T-cell (primary cell): ENCODE measurements at regions not wholly inside any gene's neighbourhood (a gene's known extent, or its start where the extent isn't known, plus 50 kb on each side); places are given as distances from the start of the nearest gene placed in this dataset.

Experiments
- ATAC-seq, 4 experiments: fragments of 200-7000 bp in 3 of 4; fragments of 150-1000 bp in 1 of 4; cut with Tn5 transposase; replicated peaks in 1 of 4; 1 replicate in 3 of 4; 2 replicates in 1 of 4; pipeline ENCODE4 v1.10.0; 2021; ENCODE audit warnings: moderate library complexity in 3 of 4, mild to moderate bottlenecking in 2 of 4, moderate number of reproducible peaks in 1 of 4
- CTCF ChIA-PET, 2 donors: fragments of 300-600 bp; sonication (Branson Sonifier 250); formaldehyde crosslinking; loops; one replicate each; lab custom pipeline; 2022; ENCODE audit warnings: antibody characterized with exemption in 2 of 2; lab: Charles Lee
- POLR2A ChIA-PET, 2 donors: fragments of 300-600 bp; sonication (Branson Sonifier 250); formaldehyde crosslinking; loops; one replicate each; lab custom pipeline; 2022; ENCODE audit warnings: antibody characterized with exemption in 2 of 2; lab: Charles Lee
- DNase-seq, 35 experiments: peaks; one replicate each; pipeline versions ENCODE4 v3.0.0 to v3.0.0-alpha.2; 2013 to 2023
- H3K27ac ChIP-seq: one replicate; pipeline ENCODE4 v1.5.1; 2013; ENCODE audit warnings: low read length
- H3K27me3 ChIP-seq, 2 experiments: replicated peaks in 1 of 2; 1 replicate in 1 of 2; 2 replicates in 1 of 2; pipeline versions ENCODE4 v1.6.1 to v1.7.0; 2013; ENCODE audit warnings: low read length in 1 of 2, mixed read lengths in 1 of 2; ENCODE audit not compliant: control insufficient read depth in 2 of 2, insufficient read depth in 2 of 2; ENCODE audit errors: extremely low read depth in 1 of 2
- H3K36me3 ChIP-seq, 2 donors: 1 replicate in 1 of 2; 2 replicates in 1 of 2; pipeline versions ENCODE4 v1.6.1 to v1.7.0; 2013; ENCODE audit warnings: low read length in 1 of 2; ENCODE audit not compliant: control insufficient read depth in 2 of 2, insufficient read depth in 1 of 2; ENCODE audit errors: extremely low read depth in 1 of 2
- H3K4me1 ChIP-seq, 2 experiments: 1 replicate in 1 of 2; 2 replicates in 1 of 2; pipeline versions ENCODE4 v1.6.1 to v1.7.0; 2013; ENCODE audit warnings: low read length in 2 of 2, mixed read lengths in 1 of 2; ENCODE audit not compliant: insufficient read depth in 2 of 2, control insufficient read depth in 1 of 2; ENCODE audit errors: extremely low read depth in 1 of 2
- H3K4me3 ChIP-seq, 2 donors: 1 replicate in 1 of 2; 2 replicates in 1 of 2; pipeline versions ENCODE4 v1.5.1 to v1.7.0; 2013; ENCODE audit warnings: mild to moderate bottlenecking in 2 of 2, low read length in 1 of 2, moderate library complexity in 1 of 2; ENCODE audit not compliant: control insufficient read depth in 1 of 2; ENCODE audit errors: extremely low read depth in 1 of 2
- H3K9me3 ChIP-seq: 2 replicates; pipeline ENCODE4 v1.7.0; 2013
- H3K27ac Mint-ChIP-seq, 2 donors: one replicate each; pipeline ENCODE4 v1.8.0; 2020 to 2021; ENCODE audit warnings: mild to moderate bottlenecking in 2 of 2, mixed read lengths in 2 of 2
- H3K27me3 Mint-ChIP-seq, 2 donors: one replicate each; pipeline ENCODE4 v1.8.0; 2021 to 2022; ENCODE audit warnings: mixed read lengths in 2 of 2
- H3K36me3 Mint-ChIP-seq: one replicate; pipeline ENCODE4 v1.8.0; 2021; ENCODE audit warnings: mixed read lengths
- H3K4me1 Mint-ChIP-seq, 3 donors: one replicate each; pipeline ENCODE4 v1.8.0; 2020 to 2022; ENCODE audit warnings: mixed read lengths in 3 of 3, mild to moderate bottlenecking in 1 of 3
- H3K4me3 Mint-ChIP-seq, 3 donors: one replicate each; pipeline ENCODE4 v1.8.0; 2020 to 2022; ENCODE audit warnings: mild to moderate bottlenecking in 3 of 3, mixed read lengths in 3 of 3, moderate library complexity in 3 of 3
- H3K9me3 Mint-ChIP-seq, 3 donors: one replicate each; pipeline ENCODE4 v1.8.0; 2020 to 2022; ENCODE audit warnings: mixed read lengths in 3 of 3
- WGBS: methylation state at CpG from one replicate; pipeline ENCODE4 v1.1.5; 2013; ENCODE audit warnings: missing lambda C conversion rate; ENCODE audit not compliant: insufficient coverage; 5-methylcytosine and 5-hydroxymethylcytosine counted together

DNA sequence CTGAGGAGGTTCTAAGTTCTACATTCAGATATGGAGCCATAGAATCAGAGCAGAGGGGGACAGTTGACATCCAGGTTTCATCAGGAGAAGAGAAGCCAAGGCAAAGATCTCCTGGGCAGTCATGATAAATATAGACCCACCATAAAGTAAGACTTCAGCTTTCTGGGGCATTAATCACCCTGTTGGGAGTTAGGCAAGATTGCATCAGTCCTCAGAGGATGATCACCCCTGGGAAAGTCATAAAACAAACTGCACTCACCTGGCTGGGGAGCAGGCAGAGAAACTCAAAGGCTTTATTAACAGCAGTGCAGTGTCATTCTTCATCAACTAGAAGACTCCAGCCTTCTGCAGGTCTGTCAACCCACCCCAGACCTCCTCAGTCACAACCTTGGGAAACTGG lies 301.3 kb upstream of the JARID2 start:
- H3K27ac ChIP-seq, result no peak overlapping the region
- CTCF ChIA-PET, result no interaction called here
- H3K4me1 ChIP-seq, result no peaks in the 10 kb centered on the region
- ATAC-seq, result no peak
- H3K36me3 ChIP-seq, result no peaks in the 10 kb centered on the region
- no peak overlapping the region for H3K4me3 ChIP-seq
- Mint-ChIP-seq H3K27ac (no peak overlapping the region), H3K9me3 (no peaks in the 10 kb centered on the region), H3K27me3 (no peaks in the 10 kb centered on the region), H3K4me3 (no peak overlapping the region), H3K36me3 (no peaks in the 10 kb centered on the region), H3K4me1 (no peaks in the 10 kb centered on the region)
- POLR2A ChIA-PET, result no interaction called here
- H3K9me3 ChIP-seq, result no peaks in the 10 kb centered on the region
- H3K27me3 ChIP-seq, result no peaks in the 10 kb centered on the region
- no peak for DNase-seq

DNA sequence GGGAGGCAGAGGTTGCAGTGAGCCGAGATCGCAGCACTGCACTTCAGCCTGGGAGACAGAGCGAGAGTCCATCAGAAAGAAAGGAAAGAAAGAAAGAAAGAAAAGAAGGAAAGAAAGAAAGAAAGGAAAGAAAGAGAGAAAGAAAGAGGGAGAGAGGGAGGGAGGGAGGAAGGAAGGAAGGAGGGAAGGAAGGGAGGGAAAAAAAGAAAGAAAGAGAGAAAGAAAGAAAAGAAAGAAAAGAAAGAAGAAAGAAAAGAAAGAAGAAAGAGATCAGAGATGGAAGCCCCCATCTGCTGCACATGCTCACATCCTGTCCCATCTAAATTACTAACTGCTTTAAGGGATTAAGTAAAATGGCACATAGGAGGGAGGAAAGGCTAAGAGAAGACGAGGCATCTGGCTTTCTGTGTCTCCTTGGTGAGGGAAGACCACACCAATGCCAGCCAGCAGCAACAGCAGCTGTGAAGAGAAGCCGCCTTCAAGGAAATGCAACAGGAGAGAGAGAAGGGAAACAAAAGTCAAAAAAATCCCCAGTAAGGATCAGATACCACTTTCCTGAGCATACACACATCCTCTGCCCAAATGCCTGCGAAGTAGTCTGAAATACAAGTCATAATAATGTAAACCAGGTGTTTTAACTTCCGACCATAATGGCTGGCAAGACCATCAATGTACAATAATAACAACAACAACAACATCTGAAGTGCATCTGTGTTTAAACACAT lies 300.2 kb upstream of the JARID2 start:
- no peak overlapping the region for H3K4me3 Mint-ChIP-seq
- CTCF ChIA-PET, result no interaction called here
- no peaks in the 10 kb centered on the region for H3K27me3 Mint-ChIP-seq

GRCh38 chr6:14946753-14947152 lies 299.1 kb upstream of the JARID2 start:
- Mint-ChIP-seq H3K4me3 (no peak overlapping the region), H3K27ac (no peak overlapping the region), H3K4me1 (no peaks in the 10 kb centered on the region), H3K36me3 (no peaks in the 10 kb centered on the region), H3K9me3 (no peaks in the 10 kb centered on the region), H3K27me3 (no peaks in the 10 kb centered on the region)
- WGBS, result 81% methylated on average over 3 of the region's 4 CpGs
- H3K27ac ChIP-seq, result no peak overlapping the region
- no peaks in the 10 kb centered on the region for H3K36me3 ChIP-seq
- no peak for DNase-seq
- no peaks in the 10 kb centered on the region for H3K4me1 ChIP-seq
- ChIA-PET POLR2A (no interaction called here), CTCF (interaction anchor here in 1 of 2 donors (0.7 kb wide), 1 partner anchor 456 kb away, joined by 7 read pairs; no protein-coding TSS in a partner anchor)
- no peak for ATAC-seq
- no peaks in the 10 kb centered on the region for H3K27me3 ChIP-seq
- H3K4me3 ChIP-seq, result no peak overlapping the region
- no peaks in the 10 kb centered on the region for H3K9me3 ChIP-seq

More for the DNA sequence above, 300.2 kb upstream of the JARID2 start:
- WGBS, result 100% methylated on average over 1 of the region's 7 CpGs
- H3K27ac ChIP-seq, result no peak overlapping the region
- Mint-ChIP-seq H3K27ac (no peak overlapping the region), H3K9me3 (no peaks in the 10 kb centered on the region), H3K4me1 (no peaks in the 10 kb centered on the region), H3K36me3 (no peaks in the 10 kb centered on the region)
- DNase-seq (no peak), ATAC-seq (no peak)
- H3K27me3 ChIP-seq, result no peaks in the 10 kb centered on the region
- no peaks in the 10 kb centered on the region for H3K36me3 ChIP-seq
- POLR2A ChIA-PET, result no interaction called here
- no peaks in the 10 kb centered on the region for H3K4me1 ChIP-seq
- no peaks in the 10 kb centered on the region for H3K9me3 ChIP-seq
- no peak overlapping the region for H3K4me3 ChIP-seq

- Mint-ChIP-seq H3K4me1 (no peaks in the 10 kb centered on the region), H3K9me3 (no peaks in the 10 kb centered on the region), H3K36me3 (no peaks in the 10 kb centered on the region), H3K4me3 (no peak overlapping the region), H3K27me3 (no peaks in the 10 kb centered on the region), H3K27ac (no peak overlapping the region)
- Histone ChIP-seq H3K4me3 (no peak overlapping the region), H3K36me3 (no peaks in the 10 kb centered on the region), H3K27me3 (no peaks in the 10 kb centered on the region), H3K27ac (no peak overlapping the region), H3K9me3 (no peaks in the 10 kb centered on the region), H3K4me1 (no peaks in the 10 kb centered on the region)
- no peak for DNase-seq
- ChIA-PET POLR2A (no interaction called here), CTCF (interaction anchor here in 1 of 2 donors (0.6 kb wide), 1 partner anchor 18 kb away, joined by 3 read pairs; no protein-coding TSS in a partner anchor)
- no CpG with 5 or more reads among the region's 7 CpGs for WGBS
- no peak for ATAC-seq
Measured at GRCh38 chr6:14948586-14949245, 297.2 kb upstream of the JARID2 start.

- no peak overlapping the region for H3K27ac ChIP-seq
- H3K9me3 ChIP-seq, result no peaks in the 10 kb centered on the region
- 91% methylated on average over 4 of the region's 4 CpGs for WGBS
- no peak overlapping the region for H3K27ac Mint-ChIP-seq
- ATAC-seq (no peak), DNase-seq (no peak)
- H3K4me3 Mint-ChIP-seq, result no peak overlapping the region
- H3K4me1 ChIP-seq, result no peaks in the 10 kb centered on the region
- POLR2A ChIA-PET, result no interaction called here
- peaks cover 3 to 7% (median 5%) of the 10 kb centered on the region in 3 donors for H3K9me3 Mint-ChIP-seq
- no peak overlapping the region for H3K4me3 ChIP-seq
- H3K4me1 Mint-ChIP-seq, result no peaks in the 10 kb centered on the region
- no peaks in the 10 kb centered on the region for H3K27me3 Mint-ChIP-seq
- CTCF ChIA-PET, result no interaction called here
- H3K36me3 ChIP-seq, result no peaks in the 10 kb centered on the region
- no peaks in the 10 kb centered on the region for H3K36me3 Mint-ChIP-seq
- H3K27me3 ChIP-seq, result no peaks in the 10 kb centered on the region
Measured at GRCh38 chr6:14950103-14950969, 295.5 kb upstream of the JARID2 start.

DNA sequence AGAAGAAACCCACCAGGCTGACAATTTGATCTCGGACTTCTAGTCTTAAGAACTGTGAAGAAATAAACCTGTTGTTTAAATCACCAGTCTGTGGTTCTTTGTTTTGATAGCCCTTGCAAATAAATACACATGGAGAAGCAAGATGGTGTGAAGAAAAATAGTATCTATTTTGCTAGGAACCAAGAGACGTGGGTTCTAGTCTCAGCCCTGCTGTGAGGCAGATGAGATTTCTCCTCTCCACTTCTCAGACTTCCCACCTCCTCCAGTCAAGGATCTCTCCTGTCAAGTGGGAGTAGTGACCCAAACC lies 294.9 kb upstream of the JARID2 start:
- 100% methylated on average over 1 of the region's 2 CpGs for WGBS
- H3K4me3 Mint-ChIP-seq, result no peak overlapping the region
- Histone ChIP-seq H3K36me3 (no peaks in the 10 kb centered on the region), H3K27ac (no peak overlapping the region), H3K4me3 (no peak overlapping the region), H3K4me1 (no peaks in the 10 kb centered on the region), H3K27me3 (no peaks in the 10 kb centered on the region), H3K9me3 (no peaks in the 10 kb centered on the region)
- H3K27ac Mint-ChIP-seq, result no peak overlapping the region
- H3K9me3 Mint-ChIP-seq, result peaks cover 3 to 7% (median 5%) of the 10 kb centered on the region in 3 donors
- ATAC-seq (no peak), DNase-seq (no peak)
- ChIA-PET CTCF (interaction anchor here in 1 of 2 donors (0.7 kb wide), 1 partner anchor 8 kb away, joined by 3 read pairs; no protein-coding TSS in a partner anchor), POLR2A (no interaction called here)
- H3K27me3 Mint-ChIP-seq, result no peaks in the 10 kb centered on the region
- H3K4me1 Mint-ChIP-seq, result no peaks in the 10 kb centered on the region
- no peaks in the 10 kb centered on the region for H3K36me3 Mint-ChIP-seq
